ENCODE measurements at regions not wholly inside any gene's neighbourhood (a gene's known extent, or its start where the extent isn't known, plus 50 kb on each side); places are given as distances from the start of the nearest gene placed in this dataset.
"Not testable (repeated sequence)": the region's sequence is repeated elsewhere in the genome, so short reads cannot be mapped to it uniquely, and the experiment has no call there.

DNA sequence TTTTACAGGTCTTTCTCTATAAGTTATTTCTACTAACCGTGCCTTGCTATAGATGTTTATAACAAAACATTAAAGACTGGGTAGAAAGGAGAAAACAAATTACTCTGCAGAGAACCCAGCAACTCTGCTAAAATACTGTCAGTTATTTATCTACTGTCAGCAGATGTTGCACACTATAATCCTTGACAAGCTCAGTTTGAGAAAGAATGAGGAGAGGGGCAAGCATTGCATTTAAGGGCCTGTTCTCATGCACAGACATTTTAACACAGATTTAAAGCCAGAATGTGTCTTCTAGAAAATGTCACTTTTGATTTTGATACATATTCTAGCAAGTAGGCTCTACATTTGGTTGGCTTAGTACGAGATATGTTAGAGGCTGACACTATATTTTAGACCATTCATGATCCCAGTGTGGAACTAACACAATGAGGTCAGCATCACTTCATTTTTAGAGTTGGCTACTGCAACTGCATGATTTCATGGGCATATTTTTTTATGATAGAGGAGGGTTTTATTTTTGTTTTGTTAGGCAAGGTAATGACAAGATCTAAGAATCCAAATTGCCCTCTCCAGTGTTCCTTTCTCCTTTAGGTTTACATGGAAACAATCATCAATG is 516.4 kb downstream of the ZEB2 start:
- no peak for DNase-seq

DNA sequence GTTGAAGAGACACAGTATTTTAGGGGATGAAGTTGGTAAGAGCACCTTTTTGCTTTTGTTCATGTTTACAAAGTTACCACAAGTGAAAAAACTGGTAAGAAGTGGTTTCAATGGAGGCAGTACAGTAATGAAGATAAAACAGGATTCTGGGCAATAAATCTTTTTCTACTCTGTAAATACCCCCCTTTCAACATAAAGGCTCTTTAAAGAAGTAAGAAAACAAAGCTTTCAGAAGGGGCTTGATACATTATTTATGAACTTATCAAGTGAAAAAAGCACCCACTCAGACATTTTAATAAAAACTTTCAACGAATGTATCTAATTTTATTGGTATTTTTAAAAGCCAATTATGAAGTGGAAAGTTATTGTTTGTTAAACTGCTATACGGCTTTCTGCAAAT is 522.9 kb downstream of the ZEB2 start:
- no peak for DNase-seq

DNA sequence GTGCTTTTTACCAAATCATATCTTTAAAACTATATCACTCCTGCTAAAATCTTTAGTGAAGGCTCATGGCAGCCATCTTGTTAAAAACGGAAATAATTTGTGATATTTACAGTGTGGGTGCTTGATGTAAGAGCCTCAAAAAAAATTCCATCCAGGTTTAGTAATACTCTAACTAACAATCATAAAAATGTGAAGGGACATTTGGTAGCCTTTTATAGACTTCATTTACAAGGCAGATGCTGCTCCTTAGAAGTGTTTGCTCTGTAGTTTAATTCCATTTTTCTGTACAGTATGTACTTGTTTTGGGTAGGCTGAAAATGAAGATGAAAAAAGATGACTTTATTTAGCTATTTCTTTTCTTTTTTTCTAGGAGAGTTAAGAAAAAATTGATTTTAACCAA is 525.0 kb downstream of the ZEB2 start:
- DNase-seq = no peak

DNA sequence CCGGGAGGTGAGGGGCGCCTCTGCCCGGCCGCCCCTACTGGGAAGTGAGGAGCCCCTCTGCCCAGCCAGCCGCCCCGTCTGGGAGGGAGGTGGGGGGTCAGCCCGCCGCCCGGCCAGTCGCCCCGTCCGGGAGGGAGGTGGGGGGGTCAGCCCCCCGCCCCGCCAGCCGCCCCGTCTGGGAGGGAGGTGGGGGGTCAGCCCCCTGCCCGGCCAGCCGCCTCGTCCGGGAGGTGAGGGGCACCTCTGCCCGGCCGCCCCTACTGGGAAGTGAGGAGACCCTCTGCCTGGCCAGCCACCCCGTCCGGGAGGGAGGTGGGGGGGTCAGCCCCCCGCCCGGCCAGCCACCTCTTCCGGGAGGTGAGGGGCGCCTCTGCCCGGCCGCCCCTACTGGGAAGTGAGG is 528.3 kb downstream of the ZEB2 start:
- not testable (repeated sequence) for DNase-seq

DNA sequence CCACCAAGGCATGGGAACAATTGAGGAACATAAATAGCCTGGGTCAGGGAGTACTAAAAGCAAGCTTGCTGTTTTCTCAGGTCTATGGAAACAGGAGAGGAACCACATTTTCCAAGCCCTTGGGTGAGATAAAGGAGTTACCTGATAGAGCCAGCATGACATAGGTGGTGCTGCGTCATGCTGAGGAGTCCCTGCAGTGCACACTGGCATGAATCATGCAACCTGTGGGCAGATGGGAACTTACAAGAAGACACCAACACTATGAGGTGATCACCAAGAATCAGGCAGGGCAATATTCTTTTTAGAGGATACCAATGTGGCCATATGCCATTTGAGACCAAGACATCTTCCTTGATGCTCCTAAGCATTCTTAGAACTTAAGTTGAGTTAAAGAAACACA is 531.8 kb downstream of the ZEB2 start:
- no peak for DNase-seq

DNA sequence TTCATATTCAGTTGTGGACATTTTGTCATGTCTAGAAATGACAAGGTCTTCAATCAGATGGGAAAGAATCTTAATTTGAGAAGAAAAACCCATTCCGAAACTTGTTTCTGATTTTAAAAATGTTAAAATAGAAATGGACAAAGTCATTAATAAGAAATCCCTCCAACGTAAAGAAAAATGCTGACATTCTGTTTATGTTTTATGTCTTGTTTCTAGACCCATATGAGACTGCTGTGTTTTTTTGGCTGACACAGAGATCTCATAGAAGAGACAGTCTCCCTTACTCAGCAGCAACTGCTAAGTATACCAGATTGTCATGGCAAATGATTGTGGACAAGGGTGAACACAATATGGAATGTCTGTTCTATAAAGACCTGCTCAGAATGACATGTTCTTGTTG is 538.5 kb downstream of the ZEB2 start:
- no peak for DNase-seq

DNA sequence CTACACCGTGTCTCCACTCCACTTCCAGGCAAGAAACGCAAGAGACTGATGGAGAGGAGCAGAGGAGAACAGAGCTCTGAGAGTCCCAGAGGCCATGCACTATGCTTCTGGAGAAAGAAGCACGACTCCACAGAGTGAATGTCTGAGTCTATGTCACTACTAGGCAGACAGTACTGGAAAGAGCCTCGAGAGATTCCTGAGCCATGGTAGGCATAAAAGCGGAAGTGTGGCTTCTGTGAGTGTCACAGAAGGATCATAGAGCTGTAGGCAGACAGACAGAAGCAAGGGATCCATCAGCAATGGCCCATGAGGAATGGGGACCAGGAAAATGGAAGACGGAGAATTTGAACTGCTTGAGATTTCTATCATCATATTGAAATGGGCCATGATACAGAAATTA is 542.6 kb downstream of the ZEB2 start:
- DNase-seq = no peak

DNA sequence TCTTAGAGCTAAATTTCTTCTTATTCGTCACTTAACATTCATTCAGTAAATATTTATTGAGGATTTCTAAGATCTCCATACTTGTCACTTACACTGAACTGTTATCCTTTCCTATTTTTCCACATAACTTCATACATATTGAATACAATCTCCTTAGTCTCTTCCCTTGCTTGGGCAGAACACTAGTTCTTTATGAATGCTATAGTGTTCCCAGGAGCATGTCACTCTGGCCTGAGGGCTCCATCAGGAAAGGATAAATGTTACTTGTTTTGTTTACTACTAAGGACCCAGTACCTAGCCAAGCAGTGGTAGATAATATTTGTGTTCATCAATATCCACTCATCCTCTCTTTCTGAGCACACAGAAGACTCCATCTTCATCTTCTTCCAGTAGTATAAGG is 544.7 kb downstream of the ZEB2 start:
- no peak for DNase-seq

DNA sequence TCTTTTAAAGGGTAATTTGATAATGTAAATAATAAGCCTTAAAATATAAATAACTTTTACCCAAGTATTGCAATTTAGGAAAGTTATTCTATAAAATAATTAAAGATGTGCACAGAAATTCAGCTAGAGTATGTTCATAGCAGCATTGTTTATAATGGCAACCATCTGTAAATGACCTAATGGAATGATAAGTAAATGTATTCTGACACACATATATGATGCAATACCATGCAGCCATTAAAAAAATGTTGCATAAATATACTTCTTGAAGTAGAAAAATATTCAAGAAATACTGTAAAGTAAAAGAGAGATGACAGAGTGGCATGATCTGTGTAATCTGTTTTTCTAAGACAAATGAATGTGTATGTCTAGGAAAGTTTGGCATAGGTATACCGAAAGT is 545.7 kb downstream of the ZEB2 start:
- DNase-seq = no peak

DNA sequence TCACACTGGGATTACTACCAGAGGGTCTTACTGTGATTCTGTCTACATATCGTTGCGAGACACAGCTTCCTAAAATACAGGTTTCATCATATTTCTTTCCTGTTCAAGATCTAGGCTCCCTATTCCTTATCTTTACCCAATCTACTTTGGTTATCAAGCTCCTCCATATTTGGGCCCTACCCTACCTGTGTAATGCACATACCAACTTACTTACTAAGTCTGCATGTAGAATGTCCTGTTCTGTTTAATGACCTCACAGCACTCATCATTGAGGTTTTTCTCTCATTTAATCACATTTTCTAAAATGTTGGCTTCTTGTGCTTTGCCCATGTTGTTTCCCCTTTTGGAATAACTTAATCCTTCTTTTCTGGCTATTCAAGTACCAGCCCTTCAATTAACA is 551.1 kb downstream of the ZEB2 start:
- no peak for DNase-seq

DNA sequence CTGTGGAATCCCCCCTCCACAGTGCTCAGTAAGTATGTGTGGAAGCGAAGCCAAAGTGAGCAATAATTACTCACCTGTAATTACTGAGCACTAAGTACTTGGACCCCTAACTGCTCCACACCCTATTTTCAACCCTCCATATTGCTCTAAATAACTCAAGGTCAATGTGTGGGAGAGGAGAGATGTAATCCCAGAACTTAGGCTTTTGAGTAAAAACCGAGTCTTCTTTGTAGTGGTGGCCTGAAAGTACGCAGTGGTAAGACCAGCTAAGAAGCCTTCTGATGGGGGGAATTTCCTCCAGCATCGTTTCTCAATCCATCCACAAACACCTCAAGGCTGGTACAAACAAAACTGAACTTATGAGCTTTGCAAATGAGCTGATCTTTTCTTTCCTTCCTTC is 551.6 kb downstream of the ZEB2 start:
- no peak for DNase-seq

DNA sequence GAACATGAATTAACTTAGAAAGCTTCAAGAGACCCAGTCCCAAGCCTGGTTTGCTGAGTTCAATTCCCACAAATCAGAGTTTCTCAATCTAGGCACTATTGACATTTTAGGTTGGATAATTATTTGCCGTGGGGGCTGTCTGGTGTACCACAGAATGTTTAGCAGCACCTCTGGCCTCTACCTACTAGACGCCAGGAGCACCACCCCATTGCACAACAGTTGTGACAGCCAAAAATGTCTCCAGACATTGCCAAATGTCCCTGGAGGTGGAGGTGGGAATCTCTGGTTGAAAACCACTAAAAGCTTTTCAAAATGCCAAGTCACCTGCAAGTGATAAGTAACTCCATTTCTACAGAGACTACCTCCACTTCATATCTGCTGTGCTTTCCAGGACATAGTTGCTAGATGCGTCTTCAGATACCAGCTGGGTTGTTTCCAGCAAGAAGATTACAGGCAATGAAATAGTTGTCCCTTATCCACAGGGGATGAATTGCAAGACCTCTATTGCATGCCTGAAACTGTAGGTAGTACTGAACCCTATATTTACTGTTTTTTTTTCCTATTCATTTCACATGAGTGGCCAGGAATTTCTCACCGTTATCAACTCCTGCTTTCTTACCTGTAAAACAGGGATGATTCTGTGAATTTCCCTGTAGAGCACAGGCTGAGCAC is 554.3 kb downstream of the ZEB2 start:
- DNase-seq = no peak

DNA sequence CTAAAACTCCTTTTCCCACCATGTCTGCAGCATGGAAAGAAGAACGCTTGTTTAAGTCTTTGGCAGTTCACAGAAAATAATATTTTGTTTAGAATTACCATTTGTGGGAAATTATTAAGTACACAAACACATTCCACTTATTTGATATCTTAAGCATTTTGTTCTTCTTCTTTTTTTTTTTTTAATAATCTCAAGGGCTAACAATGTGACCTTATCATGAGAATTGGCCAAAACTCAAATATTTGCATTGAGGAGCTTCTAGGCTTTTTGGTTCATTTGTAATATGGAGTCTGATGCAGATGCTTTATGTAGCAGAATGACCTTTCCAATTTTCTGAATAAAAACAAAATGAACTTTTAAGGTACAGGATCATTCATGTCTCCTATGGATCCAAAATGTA is 555.0 kb downstream of the ZEB2 start:
- no peak for DNase-seq

DNA sequence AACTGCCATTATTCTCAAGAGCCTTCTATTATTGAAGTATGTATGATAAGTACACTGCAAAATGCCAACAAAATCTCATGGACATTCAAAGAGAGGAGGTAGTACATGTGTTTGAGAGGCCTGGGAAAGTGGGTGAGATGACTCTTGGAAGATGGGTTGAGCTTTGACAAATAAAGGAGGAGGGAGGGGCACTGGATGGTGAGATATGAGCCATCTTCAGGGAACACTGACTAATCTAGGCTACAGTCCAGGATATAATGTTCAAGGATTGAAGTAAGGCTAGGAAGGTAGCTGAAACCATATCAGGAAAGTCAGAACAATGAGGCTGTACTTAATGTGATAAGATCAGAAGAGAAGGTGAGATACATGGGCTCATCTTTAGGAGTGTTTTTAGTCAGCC is 559.7 kb downstream of the ZEB2 start:
- DNase-seq = no peak

DNA sequence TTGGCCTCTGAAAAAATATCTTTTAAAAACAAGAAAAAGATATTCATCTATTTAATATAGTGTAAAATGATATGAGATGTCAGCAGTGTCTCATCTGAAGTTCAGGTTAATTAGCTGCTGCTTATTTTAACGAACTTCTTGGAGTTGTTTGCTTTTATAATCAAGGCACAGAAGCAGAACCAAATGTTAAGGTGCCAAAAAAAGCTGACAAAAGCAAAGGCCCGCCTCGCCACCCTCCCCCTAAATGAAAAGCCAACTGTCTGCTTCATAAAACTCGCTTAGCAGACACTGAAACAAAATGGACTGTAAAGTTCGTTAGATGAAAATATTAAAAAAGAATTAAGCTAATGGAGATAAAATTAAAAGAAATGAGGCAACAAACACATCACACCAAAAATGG is 562.6 kb downstream of the ZEB2 start:
- no peak for DNase-seq

DNA sequence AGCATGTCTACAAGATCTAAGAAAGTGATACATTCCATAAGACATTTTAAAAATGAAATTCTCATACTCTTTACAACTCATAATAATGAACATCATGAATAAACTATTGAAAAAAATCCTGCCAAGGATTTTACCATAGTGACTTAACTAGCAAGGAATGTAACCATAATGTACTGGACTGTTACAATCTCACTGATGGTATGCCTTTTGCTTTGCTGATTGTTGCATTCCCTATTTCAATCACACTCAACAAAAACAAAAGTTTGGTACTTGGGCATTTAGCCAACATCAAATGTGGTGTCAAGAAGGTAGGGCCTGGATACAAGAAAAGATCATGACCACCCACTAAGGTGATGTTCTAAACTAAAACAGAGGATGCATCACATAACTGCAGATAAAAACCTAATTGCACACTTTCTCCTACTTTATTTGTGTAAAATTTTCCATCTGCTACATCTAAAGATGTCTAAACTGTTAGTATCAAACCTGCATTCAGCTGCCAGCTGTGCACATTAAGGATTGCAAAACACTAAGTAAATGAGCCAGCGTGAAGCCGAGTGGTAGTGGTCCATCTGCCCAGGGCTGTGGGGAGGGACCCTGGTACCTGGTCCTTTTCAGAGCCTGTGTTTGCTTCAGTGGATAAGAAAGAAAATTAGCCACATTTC is 564.4 kb downstream of the ZEB2 start:
- DNase-seq = no peak

DNA sequence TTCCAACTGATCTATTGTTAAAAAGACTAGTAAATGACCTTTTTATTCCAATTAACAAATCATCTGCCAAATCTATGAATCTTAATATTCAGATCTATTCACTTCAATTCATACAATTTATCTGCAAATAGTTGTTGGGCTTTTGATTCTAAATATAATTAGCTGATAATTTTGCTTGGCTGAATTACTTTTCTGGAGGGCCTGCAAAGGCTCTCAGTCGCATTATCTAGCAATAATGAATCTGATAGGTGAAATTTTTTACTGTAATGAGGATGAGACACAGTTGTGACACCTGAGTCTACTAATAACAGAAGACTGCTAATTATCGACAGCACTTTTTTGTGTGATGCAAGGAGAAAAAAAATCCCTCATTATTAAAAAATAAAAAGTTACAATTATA is 565.1 kb downstream of the ZEB2 start:
- no peak for DNase-seq

DNA sequence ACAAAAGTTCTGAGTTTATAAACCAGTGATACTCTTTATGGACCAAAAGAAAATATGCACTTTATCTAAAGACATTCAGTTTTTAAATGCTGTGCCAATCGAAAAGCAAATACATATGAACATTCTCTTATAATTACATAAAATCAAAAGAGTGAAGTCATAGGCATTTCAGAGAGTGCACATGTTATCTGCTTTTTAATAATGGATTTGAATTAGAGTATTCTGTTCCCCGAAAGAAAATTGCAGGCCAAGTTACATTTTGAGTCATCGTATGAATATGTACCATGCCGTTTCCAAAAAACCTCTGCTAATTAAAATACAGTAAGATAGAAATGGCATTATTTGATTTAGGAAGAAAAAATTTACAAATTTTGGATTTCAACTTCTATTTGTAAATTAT is 565.7 kb downstream of the ZEB2 start:
- no peak for DNase-seq

DNA sequence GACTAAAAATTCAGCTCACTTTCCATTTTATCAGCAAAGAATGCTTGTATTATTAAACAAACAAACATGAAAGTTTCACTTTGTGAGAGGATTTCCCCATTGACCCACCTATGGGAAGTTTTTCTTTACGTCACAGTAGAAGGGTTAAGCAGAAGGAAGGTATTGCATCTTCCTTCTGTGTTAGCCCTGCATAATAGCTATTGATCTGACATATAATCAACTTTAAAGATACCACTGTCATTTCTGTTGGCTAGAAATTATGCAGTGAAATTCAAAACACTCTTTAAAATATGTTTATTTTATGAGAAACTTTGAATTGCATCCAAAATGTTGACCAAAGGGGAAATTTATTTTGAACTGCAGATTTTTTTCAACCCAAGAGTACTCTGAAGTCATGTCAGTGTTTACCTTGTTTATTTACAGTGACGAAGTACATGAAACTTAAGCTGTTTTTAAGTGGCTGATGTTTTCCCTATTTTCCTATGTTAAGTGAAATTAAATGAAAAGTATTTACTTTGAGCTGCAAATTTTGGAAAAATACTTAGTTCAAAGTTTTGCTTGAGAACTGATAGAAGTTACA is 566.4 kb downstream of the ZEB2 start:
- no peak for DNase-seq

DNA sequence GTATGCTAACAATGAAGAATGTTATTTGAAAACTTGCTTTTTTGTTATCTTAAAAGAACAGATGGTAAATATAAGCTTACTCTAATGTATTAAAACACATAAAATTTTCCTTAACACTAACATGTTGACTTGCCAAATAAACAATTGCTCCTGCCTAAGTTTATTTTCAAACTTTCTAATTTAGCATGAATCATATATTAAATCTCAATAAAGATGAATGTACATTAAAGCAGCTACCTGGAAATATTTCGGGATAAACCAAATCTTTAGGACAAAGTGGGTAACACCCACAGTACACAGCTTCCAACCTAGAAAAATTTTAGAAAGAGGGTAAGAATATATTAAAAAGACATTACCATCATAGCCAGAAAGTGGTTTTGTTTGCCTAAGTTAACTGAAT is 567.4 kb downstream of the ZEB2 start:
- DNase-seq = no peak

DNA sequence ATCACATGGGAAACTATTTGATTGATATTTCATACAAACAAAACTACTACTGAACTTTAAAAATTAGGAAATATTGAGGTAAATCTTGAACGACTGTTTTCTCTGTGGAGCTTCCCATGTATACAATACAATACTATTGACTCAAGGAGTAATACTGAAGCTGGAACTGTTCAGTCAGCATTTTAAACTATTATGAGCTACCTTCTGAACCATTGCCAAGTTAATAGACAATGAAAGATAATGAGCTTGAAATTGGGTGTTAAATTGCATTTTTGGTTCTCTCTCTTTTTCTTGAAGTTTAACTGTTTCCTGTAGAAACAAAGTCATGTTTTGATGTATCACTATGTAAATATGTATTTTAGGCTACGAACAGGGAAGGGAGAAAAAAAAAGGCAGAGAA is 569.2 kb downstream of the ZEB2 start:
- DNase-seq = no peak

DNA sequence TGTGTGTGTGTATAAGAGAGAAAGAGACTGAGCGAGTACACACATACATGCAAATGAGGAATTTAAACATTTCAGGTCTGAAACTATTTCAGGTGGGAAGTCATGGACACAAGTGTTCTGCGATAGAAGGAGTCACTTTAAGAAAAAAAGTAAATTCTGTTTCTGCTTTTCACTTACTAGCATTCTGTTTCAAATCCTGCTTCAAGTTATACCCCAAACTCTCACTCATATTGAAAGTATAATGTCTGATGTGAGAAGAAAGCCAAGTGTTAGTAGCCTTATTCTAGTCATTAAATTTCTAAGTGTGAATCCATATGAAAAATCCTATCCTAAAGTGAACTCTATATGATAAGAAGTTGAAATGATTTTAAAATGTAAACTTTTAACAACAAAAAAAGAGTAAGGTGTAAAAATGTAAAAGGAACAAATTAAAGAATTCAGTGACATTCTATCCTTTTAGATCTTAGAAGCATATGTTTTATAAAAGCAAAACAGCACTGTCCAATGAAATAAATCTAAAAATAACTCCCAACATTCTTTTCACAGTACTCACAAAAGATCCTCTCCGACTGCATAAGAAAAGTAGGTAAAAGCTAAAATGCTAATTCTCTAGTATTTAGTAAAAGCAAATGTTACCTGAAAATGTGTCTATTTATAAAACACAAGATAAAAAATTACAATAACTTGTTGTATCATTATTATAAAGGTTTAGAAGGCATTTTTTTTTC is 570.6 kb downstream of the ZEB2 start:
- no peak for DNase-seq

DNA sequence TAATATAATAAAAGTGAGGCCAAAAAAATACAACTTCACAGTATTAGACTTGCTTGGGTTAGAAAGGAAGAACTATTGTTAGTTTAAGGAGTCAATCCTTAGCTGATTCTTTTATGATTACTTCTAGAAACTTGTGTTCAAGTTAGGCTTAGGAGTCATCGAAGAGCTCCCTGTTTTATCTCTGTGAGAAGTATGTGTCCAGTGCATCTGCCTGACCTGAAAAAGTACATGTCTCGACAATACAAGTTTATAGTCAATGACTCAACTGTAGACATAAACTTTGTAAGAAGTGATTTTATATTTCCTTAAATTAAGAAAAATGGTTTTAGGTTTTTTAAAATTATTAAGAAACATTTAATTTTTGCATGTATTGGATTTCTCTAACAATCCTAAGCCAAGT is 571.2 kb downstream of the ZEB2 start:
- no peak for DNase-seq
